IMR-90 (cell line): ENCODE measurements at regions not wholly inside any gene's neighbourhood (a gene's known extent, or its start where the extent isn't known, plus 50 kb on each side); places are given as distances from the start of the nearest gene placed in this dataset.

Experiments used
- POLR2A ChIP-seq: IDR thresholded peaks from 2 replicates; pipeline ENCODE4 v1.6.1; 2012; ENCODE audit warnings: mild to moderate bottlenecking, low read depth, low read length
- RCOR1 ChIP-seq: IDR thresholded peaks from 2 replicates; pipeline ENCODE4 v1.6.1; 2012; ENCODE audit warnings: mild to moderate bottlenecking, low read length, improper control_type of control experiment; ENCODE audit not compliant: insufficient replicate concordance
- RFX5 ChIP-seq: IDR thresholded peaks from 2 replicates; pipeline ENCODE4 v1.8.0; 2012; ENCODE audit warnings: low read depth, mild to moderate bottlenecking, low read length, moderate library complexity
- TF ChIP-seq, protein P1 (sequence below): conservative IDR thresholded peaks from 2 replicates; pipeline ENCODE4 v1.5.1; 2012; ENCODE audit warnings: mild to moderate bottlenecking, low read depth, low read length, improper control_type of control experiment

DNA sequence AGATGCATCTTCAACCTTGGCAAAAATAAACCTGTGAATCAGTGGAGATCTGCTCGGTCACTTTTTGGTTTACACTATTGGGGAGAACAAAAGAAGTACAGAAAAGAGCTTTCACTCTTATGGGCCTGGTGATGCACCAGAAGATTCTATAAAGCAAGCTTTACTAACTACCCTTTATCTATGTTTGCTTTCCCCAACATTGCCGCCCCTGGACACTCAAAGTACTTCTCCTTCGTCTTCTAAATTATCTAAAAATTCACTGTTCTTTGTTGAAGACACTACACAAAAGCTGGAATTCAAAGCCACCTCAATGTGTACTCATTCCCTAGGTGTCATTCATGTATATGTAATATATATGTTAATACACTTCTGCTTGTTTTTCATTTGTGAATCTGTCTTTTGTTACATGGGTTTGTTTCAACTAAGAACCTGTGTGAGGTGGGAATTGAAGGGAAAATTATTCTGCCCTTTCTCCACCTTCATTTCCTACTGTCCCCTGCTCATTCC lies 97.9 kb upstream of the BTN3A2 start:
- TF ChIP-seq, protein P1, sequence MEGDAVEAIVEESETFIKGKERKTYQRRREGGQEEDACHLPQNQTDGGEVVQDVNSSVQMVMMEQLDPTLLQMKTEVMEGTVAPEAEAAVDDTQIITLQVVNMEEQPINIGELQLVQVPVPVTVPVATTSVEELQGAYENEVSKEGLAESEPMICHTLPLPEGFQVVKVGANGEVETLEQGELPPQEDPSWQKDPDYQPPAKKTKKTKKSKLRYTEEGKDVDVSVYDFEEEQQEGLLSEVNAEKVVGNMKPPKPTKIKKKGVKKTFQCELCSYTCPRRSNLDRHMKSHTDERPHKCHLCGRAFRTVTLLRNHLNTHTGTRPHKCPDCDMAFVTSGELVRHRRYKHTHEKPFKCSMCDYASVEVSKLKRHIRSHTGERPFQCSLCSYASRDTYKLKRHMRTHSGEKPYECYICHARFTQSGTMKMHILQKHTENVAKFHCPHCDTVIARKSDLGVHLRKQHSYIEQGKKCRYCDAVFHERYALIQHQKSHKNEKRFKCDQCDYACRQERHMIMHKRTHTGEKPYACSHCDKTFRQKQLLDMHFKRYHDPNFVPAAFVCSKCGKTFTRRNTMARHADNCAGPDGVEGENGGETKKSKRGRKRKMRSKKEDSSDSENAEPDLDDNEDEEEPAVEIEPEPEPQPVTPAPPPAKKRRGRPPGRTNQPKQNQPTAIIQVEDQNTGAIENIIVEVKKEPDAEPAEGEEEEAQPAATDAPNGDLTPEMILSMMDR = no peak
- no peak for TF ChIP-seq RFX5
- TF ChIP-seq RCOR1 = no peak
- no peak for TF ChIP-seq POLR2A
